CD4-positive, alpha-beta T cell treated with Interleukin-1 beta for 1 hour (primary cell): ENCODE measurements at regions not wholly inside any gene's neighbourhood (a gene's known extent, or its start where the extent isn't known, plus 50 kb on each side); places are given as distances from the start of the nearest gene placed in this dataset.

ENCODE experiments used
- DNase-seq, 2 donors: peaks; one replicate each; pipeline ENCODE4 v3.0.0-alpha.2; 2020 to 2022

- no peak for DNase-seq
Observed at GRCh38 chr3:101081446-101081845, 88.2 kb upstream of the ABI3BP start.

GRCh38 chr3:101077361-101078011 lies 84.3 kb upstream of the ABI3BP start:
- no peak for DNase-seq

GRCh38 chr3:101074518-101074917 lies 81.3 kb upstream of the ABI3BP start:
- no peak for DNase-seq

- no peak for DNase-seq
Observed at GRCh38 chr3:101072300-101072699, 79.1 kb upstream of the ABI3BP start.

GRCh38 chr3:101070799-101071121 lies 77.5 kb upstream of the ABI3BP start:
- DNase-seq = no peak

GRCh38 chr3:101069901-101070798 lies 76.9 kb upstream of the ABI3BP start:
- DNase-seq = peak; percentile 24 to 56

GRCh38 chr3:101068876-101069606 lies 75.8 kb upstream of the ABI3BP start:
- no peak for DNase-seq

GRCh38 chr3:101066711-101067129 lies 73.5 kb upstream of the ABI3BP start:
- no peak for DNase-seq

GRCh38 chr3:101065962-101066361 lies 72.7 kb upstream of the ABI3BP start:
- no peak for DNase-seq

- DNase-seq = no peak
Observed at GRCh38 chr3:101063401-101063800, 70.2 kb upstream of the ABI3BP start.

GRCh38 chr3:101061312-101061711 lies 68.1 kb upstream of the ABI3BP start:
- no peak for DNase-seq

- DNase-seq = no peak
Observed at GRCh38 chr3:101050866-101051265, 57.6 kb upstream of the ABI3BP start.

GRCh38 chr3:101050046-101050445 lies 56.8 kb upstream of the ABI3BP start:
- DNase-seq = no peak

GRCh38 chr3:101049532-101049931 lies 56.3 kb upstream of the ABI3BP start:
- no peak for DNase-seq

GRCh38 chr3:101043687-101044078 lies 50.5 kb upstream of the ABI3BP start:
- no peak for DNase-seq

- no peak for DNase-seq
Observed at GRCh38 chr3:101042996-101043686, 49.9 kb upstream of the ABI3BP start.
